PC-9 (cell line): ENCODE measurements at regions not wholly inside any gene's neighbourhood (a gene's known extent, or its start where the extent isn't known, plus 50 kb on each side); places are given as distances from the start of the nearest gene placed in this dataset.

Source experiments
- BruUV-seq: library from RNA; stranded (reverse); fragments of 400-500 nt; replicated peaks from 2 replicates; lab custom pipeline; 2021; lab: Mats Ljungman, UMichigan
- CTCF ChIA-PET: fragments of 300-600 bp; sonication (Branson Sonifier 250); formaldehyde crosslinking; loops from one replicate; lab custom pipeline; 2022; ENCODE audit warnings: antibody characterized with exemption; lab: Charles Lee
- POLR2A ChIA-PET: fragments of 300-600 bp; sonication (Branson Sonifier 250); formaldehyde crosslinking; loops from one replicate; lab custom pipeline; 2022; ENCODE audit warnings: antibody characterized with exemption; ENCODE audit not compliant: unreplicated experiment; lab: Charles Lee
- DNase-seq, 2 experiments: peaks; one replicate each; pipeline versions ENCODE4 v3.0.0 to v3.0.0-alpha.2; 2015 to 2022; ENCODE audit warnings: mixed read lengths in 1 of 2
- H2AFZ ChIP-seq: fragments of 200-600 bp; sonication (generic); 2 replicates; pipeline ENCODE4 v1.8.1; 2017; ENCODE audit warnings: antibody characterized with exemption
- H3F3A ChIP-seq: fragments of 200-600 bp; sonication (generic); 2 replicates; pipeline ENCODE4 v1.8.1; 2017; ENCODE audit warnings: antibody characterized with exemption, mild to moderate bottlenecking, low read depth; ENCODE audit not compliant: insufficient read depth
- H3K27ac ChIP-seq: fragments of 200-600 bp; sonication (generic); 2 replicates; pipeline ENCODE4 v1.6.1; 2016; ENCODE audit warnings: mixed run types
- H3K27me3 ChIP-seq: fragments of 200-600 bp; sonication (generic); 2 replicates; pipeline ENCODE4 v1.6.1; 2016; ENCODE audit warnings: low read depth, mixed run types; ENCODE audit not compliant: insufficient read depth
- H3K36me3 ChIP-seq: fragments of 200-600 bp; sonication (generic); 2 replicates; pipeline ENCODE4 v1.6.1; 2016; ENCODE audit warnings: low read depth, mixed run types
- H3K4me1 ChIP-seq: fragments of 200-600 bp; sonication (generic); replicated peaks from 2 replicates; pipeline ENCODE4 v1.6.1; 2016; ENCODE audit warnings: mixed run types; ENCODE audit not compliant: insufficient read depth
- H3K4me2 ChIP-seq: fragments of 200-600 bp; sonication (generic); 2 replicates; pipeline ENCODE4 v1.6.1; 2017; ENCODE audit warnings: mixed run types
- H3K4me3 ChIP-seq: fragments of 200-600 bp; sonication (generic); 2 replicates; pipeline ENCODE4 v1.6.1; 2016; ENCODE audit warnings: mixed run types
- H3K79me2 ChIP-seq: fragments of 200-600 bp; sonication (generic); 2 replicates; pipeline ENCODE4 v1.6.1; 2017; ENCODE audit warnings: low read depth, mixed run types
- H3K9me2 ChIP-seq: fragments of 200-600 bp; sonication (generic); 2 replicates; pipeline ENCODE4 v1.8.1; 2017; ENCODE audit warnings: mild to moderate bottlenecking; ENCODE audit not compliant: insufficient read depth
- H3K9me3 ChIP-seq: fragments of 200-600 bp; sonication (generic); 2 replicates; pipeline ENCODE4 v1.8.1; 2016; ENCODE audit warnings: low read depth; ENCODE audit not compliant: insufficient read depth
- H4K20me1 ChIP-seq: fragments of 200-600 bp; sonication (generic); 2 replicates; pipeline ENCODE4 v1.8.1; 2017; ENCODE audit not compliant: insufficient read depth
- EZH2 ChIP-seq: fragments of 200-600 bp; sonication (generic); IDR thresholded peaks from 2 replicates; pipeline ENCODE4 v1.8.0; 2017; ENCODE audit warnings: antibody characterized with exemption, low read depth
- intact Hi-C: fragments of 100-400 bp; cut with micrococcal nuclease; formaldehyde crosslinking; loops from one replicate; pipeline ENCODE4 v1.10.0; 2022; ENCODE audit not compliant: unreplicated experiment
- TF ChIP-seq, protein P1 (sequence below): fragments of 200-600 bp; sonication (generic); conservative IDR thresholded peaks from 2 replicates; pipeline ENCODE4 v1.6.1; 2017; ENCODE audit warnings: mixed run types, antibody characterized with exemption, mild to moderate bottlenecking, moderate library complexity

DNA sequence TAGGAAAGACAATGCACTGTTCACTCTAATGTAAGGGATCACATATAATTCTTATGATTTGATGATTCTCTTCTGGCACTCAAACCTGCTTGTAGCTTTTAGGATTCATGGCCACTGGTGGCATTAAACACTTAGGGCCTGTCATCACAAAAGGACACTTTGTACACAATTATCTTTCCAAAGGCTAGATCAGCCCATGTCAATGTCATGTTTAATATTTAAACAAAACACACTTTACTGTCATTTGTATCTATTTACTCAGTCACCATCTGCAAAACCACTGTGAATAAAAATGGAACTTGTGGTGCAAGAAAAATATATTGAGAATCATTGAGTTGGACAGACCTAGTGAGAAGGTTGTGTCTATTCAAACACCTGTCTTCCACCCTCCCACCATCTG lies 83.6 kb upstream of the TTC29 start:
- no peaks in the 10 kb centered on the region for H3K9me2 ChIP-seq
- H2AFZ ChIP-seq, result no peak overlapping the region
- no peaks in the 10 kb centered on the region for H3K79me2 ChIP-seq
- no peak overlapping the region for H3K4me2 ChIP-seq
- no peak overlapping the region for H3K27ac ChIP-seq
- no peaks in the 10 kb centered on the region for H3K27me3 ChIP-seq
- no peak overlapping the region for H3K4me3 ChIP-seq
- no peaks in the 10 kb centered on the region for H3K4me1 ChIP-seq
- no peaks in the 10 kb centered on the region for H3F3A ChIP-seq
- H4K20me1 ChIP-seq, result no peaks in the 10 kb centered on the region
- H3K36me3 ChIP-seq, result no peaks in the 10 kb centered on the region
- DNase-seq, result no peak
- POLR2A ChIA-PET, result no interaction called here
- CTCF ChIA-PET, result interaction anchor here (0.6 kb wide), 1 partner anchor 759 kb away, joined by 4 read pairs; no protein-coding TSS in a partner anchor
- no peak for TF ChIP-seq EZH2
- TF ChIP-seq, protein P1, sequence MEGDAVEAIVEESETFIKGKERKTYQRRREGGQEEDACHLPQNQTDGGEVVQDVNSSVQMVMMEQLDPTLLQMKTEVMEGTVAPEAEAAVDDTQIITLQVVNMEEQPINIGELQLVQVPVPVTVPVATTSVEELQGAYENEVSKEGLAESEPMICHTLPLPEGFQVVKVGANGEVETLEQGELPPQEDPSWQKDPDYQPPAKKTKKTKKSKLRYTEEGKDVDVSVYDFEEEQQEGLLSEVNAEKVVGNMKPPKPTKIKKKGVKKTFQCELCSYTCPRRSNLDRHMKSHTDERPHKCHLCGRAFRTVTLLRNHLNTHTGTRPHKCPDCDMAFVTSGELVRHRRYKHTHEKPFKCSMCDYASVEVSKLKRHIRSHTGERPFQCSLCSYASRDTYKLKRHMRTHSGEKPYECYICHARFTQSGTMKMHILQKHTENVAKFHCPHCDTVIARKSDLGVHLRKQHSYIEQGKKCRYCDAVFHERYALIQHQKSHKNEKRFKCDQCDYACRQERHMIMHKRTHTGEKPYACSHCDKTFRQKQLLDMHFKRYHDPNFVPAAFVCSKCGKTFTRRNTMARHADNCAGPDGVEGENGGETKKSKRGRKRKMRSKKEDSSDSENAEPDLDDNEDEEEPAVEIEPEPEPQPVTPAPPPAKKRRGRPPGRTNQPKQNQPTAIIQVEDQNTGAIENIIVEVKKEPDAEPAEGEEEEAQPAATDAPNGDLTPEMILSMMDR, result no peak
- no peaks in the 10 kb centered on the region for H3K9me3 ChIP-seq
- BruUV-seq, result no TSS peak
- intact Hi-C loops, result no loop called here

DNA sequence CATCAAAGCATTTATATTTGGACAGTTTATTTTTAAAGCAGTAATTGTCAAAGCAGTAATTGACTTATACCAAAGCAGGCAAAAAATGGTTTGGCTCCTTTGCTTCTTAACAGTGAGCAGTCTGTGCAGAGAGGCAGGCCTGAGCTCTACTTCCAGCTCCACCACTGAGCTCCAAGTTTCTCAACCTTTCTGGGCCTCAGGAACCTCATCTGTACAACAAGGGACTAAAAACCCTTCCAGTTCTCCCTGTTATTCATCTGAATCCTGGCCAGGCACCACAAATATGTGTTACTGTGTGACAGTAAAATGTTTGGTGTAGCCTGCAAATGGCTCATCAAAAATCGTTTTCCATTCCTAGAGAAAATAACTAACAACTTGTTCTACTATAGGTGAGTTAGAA lies 88.7 kb upstream of the TTC29 start:
- no peaks in the 10 kb centered on the region for H3K79me2 ChIP-seq
- H3K4me1 ChIP-seq, result no peaks in the 10 kb centered on the region
- H3K4me3 ChIP-seq, result no peak overlapping the region
- H3K9me3 ChIP-seq, result no peaks in the 10 kb centered on the region
- no peaks in the 10 kb centered on the region for H3F3A ChIP-seq
- no peaks in the 10 kb centered on the region for H3K9me2 ChIP-seq
- ChIA-PET CTCF (no interaction called here), POLR2A (no interaction called here)
- no peak overlapping the region for H3K27ac ChIP-seq
- H3K4me2 ChIP-seq, result no peak overlapping the region
- H3K36me3 ChIP-seq, result no peaks in the 10 kb centered on the region
- H3K27me3 ChIP-seq, result no peaks in the 10 kb centered on the region
- no peak for TF ChIP-seq EZH2
- TF ChIP-seq, protein P1, result no peak
- H4K20me1 ChIP-seq, result no peaks in the 10 kb centered on the region
- BruUV-seq, result no TSS peak
- DNase-seq, result no peak
- intact Hi-C loops, result no loop called here
- no peak overlapping the region for H2AFZ ChIP-seq

DNA sequence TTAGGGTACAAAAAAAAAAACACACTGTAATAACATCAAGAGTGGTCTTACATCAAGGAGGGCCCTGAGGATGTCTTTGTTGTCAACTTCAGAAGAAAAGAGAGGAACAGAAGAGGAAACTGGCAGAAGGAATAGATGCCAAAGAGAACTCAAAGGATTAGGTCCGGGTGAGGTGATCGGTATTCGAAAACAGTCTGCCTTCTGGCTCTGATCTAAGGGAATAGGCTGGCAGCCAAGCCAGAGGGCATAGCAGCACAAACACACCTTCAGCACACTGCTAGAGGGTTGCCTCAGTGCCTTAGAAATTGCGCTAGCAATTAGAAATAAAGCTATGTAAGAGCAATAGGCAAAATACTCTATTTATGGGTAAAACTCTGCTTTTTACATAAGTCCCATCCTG lies 91.4 kb upstream of the TTC29 start:
- H3K4me2 ChIP-seq, result no peak overlapping the region
- DNase-seq, result no peak
- no peaks in the 10 kb centered on the region for H3K36me3 ChIP-seq
- ChIA-PET POLR2A (no interaction called here), CTCF (no interaction called here)
- no peak overlapping the region for H2AFZ ChIP-seq
- H3K27ac ChIP-seq, result no peak overlapping the region
- H3K79me2 ChIP-seq, result no peaks in the 10 kb centered on the region
- intact Hi-C loops, result no loop called here
- no peaks in the 10 kb centered on the region for H3F3A ChIP-seq
- H3K4me3 ChIP-seq, result no peak overlapping the region
- H3K27me3 ChIP-seq, result no peaks in the 10 kb centered on the region
- BruUV-seq, result no TSS peak
- no peaks in the 10 kb centered on the region for H3K9me3 ChIP-seq
- H3K4me1 ChIP-seq, result no peaks in the 10 kb centered on the region
- no peak for TF ChIP-seq EZH2
- TF ChIP-seq, protein P1, result no peak
- H4K20me1 ChIP-seq, result no peaks in the 10 kb centered on the region
- H3K9me2 ChIP-seq, result no peaks in the 10 kb centered on the region
